ENCODE measurements at regions not wholly inside any gene's neighbourhood (a gene's known extent, or its start where the extent isn't known, plus 50 kb on each side); places are given as distances from the start of the nearest gene placed in this dataset.
"Not testable (repeated sequence)": the region's sequence is repeated elsewhere in the genome, so short reads cannot be mapped to it uniquely, and the experiment has no call there.

DNA sequence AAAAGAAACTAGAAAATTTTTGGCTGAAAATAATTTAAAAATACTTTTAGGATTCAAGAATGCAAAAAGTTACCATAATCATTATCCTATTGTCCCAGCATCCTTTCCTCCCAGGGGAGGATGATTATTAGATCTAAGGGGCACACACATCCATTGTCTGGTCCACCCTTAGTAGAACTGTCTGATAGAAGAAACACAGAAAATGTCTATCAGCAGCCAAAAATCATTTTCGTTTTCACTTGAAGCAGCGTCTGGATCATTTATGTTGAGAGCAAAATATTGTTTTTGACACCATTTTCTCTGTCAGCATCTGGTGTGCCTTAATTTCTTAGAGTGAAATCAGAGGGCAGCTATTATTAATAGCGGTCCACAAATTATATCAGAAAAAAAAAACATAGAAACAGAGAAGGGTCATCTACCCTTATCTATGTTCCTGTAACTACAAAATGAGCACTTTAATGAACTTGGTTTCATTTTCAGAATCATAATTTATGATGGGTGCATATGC, 446.3 kb downstream of the TRAM1L1 start:
- no peak for DNase-seq

DNA sequence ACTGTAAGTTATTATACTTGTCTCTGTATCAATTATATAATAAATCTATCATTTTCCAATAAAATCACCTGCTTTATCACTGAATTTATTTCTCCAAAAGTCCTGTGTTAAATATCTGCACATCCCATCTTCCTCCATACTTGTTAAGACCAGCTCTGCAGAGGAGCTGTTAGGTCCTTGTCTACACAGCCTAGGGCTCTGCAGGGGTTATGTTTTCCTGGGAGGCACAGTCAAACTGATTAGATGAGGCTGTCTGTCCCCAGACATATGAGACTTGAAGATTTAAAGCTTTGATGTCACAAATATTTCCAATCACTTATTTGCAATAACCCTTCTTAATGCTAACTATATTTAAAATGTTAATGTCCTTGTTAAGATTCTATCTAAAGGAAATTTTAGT, 446.8 kb downstream of the TRAM1L1 start:
- no peak for DNase-seq

DNA sequence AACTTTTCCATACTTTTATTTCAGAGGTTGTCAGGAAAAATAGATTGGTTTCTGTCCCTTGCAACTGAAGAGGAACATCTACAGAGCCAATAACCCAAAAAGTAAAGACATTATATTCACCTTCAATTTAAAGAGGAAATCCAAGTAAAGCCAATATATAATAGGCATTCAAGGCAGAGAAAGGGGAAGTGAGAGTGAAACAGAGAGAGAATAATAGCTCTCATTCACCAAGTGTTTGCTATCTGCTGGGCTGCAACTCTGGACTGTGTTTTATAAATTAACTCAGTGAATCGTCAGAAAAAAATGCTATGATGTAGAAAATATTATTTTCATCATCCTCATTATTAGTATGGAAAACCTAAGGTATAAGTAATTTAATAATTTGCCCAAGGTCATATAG, 448.5 kb downstream of the TRAM1L1 start:
- DNase-seq: peak in 2 of 4 experiments; percentile 8 to 21

DNA sequence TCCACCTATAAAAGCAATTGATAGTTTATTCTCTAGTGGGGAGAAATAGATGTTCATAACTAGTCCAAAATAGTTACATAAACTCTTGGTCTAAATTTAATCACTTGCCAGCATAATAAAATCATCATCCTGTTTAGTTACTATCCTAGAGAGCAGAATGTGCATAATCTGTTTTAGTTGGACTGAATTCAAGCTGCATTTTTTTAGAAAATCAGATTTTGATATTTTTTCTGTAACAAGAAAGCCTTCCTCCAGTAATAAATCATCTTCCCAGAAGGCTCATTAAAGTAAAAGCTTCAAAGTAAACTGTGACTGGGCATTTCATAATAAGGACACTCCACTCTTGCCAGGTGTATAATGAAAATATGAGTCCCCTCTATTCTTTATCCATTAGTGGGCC, 453.1 kb downstream of the TRAM1L1 start:
- DNase-seq: no peak

DNA sequence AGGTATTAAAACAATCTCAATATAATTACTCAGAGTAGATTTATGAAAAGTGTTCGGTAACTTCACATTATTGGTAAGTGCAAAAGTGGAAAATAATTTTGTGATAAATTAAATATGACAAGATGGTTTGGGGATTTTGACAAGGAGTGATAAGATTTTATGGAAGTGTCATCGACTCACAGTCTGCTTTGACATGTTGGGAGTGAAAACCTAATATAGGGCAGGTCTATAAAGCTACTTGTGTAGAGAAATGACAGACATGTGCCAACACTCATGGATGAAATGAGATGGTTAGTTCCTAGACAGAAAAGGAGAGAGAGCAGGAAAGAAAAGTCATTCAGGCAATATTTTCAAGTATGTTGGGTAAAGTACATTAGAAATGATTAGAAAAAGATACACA, 456.8 kb downstream of the TRAM1L1 start:
- no peak for DNase-seq

DNA sequence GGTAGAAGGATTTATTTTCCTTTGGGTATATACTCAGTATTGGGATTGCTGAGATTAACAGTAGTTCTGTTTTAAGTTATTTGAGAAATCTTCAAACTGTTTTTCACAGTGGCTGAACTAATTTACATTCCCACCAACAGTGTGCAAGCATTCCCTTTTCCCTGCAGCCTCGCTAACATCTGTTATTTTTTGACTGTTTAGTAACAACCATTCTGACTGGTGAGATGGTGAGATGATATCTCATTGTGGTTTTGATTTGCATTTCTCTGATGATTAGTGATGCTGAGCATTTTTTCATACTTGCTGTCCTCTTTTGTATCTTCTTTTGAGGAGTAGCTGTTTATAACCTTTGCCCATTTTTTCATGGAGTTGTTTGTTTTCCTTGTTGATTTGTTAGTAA, 457.8 kb downstream of the TRAM1L1 start:
- no peak for DNase-seq

DNA sequence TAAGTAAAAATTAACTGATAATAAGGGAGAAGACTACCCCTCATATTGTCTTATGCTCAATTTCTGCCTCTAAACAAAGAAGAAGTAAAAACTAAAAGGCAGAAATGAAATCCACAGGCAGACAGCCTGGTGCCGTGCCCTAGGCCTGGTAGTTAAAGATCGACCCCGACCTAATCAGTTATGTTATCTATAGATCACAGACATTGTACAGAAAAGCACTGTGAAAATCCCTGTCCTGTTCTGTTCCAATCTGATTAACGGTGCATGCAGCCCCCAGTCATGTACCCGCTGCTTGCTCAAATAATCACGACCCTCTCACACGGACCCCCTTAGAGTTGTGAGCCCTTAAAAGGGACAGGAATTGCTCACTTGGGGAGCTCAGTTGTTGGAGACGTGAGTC, 465.9 kb downstream of the TRAM1L1 start:
- DNase-seq: not testable (repeated sequence)

DNA sequence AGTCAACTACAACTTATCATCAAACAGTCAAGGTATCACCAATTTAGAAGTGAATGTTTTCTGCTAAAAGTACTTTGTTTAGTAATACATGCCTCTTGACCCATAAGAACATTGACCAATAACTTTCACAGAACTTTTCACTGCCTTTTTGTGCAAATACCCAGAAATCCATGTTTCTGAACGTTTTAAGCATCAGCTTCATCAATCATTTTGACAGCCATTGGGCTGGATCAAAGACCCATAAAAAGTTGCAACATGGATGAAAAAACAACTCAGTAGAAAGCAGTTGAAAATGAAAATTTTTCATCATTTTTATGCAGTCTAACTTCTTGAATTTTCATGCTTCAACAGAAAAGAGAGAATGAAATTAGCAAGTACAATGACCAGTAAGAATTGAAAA, 466.7 kb downstream of the TRAM1L1 start:
- no peak for DNase-seq

DNA sequence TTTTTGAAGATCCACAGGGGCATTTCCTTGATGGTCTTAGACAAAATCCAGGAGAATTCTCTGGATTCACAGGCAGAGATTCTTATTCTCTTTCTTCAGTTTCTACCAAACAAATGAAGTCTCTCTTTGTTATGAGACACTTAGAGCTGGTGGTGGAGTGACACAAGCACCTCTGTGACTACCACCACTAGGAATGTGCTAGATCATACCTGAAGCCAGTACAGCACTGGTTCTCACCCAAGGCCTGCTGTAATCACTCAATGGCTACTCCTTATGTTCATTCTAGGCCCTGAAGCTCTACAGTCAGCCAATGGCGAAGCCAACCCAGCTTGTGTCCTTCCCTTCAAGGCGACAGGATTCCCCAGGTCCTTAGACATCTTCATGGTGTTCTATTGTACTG, 482.3 kb downstream of the TRAM1L1 start:
- DNase-seq: no peak

DNA sequence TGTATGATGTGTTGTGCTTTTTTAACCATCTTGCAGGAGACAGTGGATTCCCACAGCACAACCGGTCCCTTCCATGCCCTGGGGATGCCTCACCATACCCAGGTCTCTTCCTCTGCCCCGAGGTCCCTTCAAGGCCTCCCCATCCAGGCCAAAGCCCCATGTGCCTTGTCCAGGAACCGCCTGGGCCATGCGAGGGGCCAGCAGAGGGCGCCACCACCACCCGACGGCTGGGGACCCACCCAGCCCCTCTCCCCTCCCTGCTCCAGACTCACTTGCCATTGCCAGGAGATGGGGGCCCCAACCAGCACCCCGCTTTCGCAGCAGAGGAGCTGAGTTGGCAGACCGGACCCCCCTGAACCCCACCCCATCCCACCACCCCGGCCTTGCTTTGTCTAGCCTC, 485.5 kb downstream of the TRAM1L1 start:
- no peak for DNase-seq

DNA sequence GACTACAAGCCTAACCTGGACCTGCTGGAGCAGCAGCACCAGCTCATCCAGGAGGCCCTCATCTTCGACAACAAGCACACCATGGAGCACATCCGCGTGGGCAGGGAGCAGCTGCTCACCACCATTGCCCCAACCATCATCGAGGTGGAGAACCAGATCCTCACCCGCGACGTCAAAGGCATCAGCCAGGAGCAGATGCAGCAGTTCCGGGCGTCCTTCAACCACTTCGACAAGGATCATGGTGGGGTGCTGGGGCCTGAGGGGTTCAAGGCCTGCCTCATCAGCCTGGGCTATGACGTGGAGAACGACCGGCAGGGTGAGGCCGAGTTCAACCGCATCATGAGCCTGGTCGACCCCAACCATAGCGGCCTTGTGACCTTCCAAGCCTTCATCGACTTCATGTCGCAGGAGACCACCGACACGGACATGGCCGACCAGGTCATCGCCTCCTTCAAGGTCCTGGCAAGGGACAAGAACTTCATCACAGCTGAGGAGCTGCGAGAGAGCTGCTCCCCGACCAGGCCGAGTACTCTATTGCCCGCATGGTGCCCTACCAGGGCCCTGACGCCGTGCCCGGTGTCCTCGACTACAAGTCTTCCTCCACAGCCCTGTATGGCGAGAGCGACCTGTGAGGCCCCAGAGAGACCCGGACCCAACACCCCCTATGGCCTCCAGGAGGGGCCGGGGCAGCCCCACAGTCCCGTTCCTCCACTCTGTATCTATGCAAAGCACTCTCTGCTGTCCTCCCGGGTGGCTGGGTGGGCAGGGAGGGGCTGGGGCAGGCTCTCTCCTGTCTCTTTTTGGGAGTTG, 486.2 kb downstream of the TRAM1L1 start:
- no peak for DNase-seq

DNA sequence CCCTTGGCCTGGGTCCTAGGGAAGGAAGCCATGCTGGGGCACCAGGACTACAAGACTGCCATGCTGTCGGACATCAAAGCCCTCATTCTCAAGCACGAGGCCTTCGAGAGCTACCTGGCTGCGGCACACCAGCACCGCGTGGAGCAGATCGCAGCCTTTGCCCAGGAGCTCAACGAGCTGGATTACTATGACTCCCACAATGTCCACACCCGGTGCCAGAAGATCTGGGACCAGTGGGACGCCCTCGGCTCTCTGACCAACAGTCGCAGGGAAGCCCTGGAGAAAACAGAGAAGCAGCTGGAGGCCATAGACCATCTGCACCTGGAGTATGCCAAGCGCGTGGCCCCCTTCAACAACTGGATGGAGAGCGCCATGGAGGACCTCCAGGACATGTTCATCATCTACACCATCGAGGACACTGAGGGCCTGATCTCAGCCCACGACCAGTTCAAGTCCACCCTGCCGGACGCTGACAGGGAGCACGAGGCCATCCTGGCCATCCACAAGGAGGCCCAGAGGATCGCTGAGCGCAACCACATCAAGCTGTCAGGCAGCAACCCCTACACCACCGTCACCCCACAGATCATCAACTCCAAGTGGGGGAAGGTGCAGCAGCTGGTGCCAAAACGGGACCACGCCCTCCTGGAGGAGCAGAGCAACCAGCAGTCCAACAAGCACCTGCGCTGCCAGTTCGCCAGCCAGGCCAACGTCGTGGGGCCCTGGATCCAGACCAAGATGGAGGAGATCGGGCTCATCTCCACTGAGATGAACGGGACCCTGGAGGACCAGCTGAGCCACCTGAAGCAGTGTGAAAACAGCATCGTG, 487.0 kb downstream of the TRAM1L1 start:
- no peak for DNase-seq

DNA sequence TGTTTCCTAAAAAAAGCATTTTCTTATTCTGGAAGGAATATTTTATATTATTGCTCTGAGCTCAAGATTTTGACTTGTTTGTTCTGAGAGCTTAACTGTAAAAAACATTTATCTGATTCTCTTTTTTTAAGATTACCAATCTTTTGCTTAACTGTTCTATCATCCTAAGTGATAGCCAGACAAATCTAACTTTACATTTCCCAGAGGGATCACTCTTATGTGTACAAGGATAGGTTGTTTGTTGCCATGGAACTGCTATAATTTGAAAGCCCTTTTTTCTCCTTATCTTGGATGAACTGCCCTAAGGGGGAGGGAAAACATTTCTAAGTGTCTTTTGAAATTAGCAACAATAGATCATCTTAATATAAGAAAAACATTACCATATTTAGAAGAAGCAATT, 494.7 kb downstream of the TRAM1L1 start:
- no peak for DNase-seq

DNA sequence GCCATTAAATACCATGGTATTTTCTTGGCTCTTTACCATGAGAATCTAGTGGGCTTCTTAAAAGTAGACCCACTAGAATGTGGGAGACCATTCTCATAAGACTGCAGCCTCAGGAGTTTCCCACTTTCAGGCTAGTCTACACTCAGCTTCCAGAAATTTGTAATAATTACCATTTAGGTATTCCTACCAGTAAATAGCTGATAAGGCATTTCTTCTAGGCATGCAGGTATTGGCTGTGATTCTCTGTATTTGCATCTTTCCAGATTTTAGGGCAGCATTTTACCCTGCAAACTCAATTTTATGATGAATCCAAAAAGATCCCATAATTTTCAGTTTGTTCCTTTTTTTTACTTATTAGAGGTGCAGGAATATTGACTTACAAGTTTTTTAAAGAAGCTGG, 496.6 kb downstream of the TRAM1L1 start:
- DNase-seq: no peak

DNA sequence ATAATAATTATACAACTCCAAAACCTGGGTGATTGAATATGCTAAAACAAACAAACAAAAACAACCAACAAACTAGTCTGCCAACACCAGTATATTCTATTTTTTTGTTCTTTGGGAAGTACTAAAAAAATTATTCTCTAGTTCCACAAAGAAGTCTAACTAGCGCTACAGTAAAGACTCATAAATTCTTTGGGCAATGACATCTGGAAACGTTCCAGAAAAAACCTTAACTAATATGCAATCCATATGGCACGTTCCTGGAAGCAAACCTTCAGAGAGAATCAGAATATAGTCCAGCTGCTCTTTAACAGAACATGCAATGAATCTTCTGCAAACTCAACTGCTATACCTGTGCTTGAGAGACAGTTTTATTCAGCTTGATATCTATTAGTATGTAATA, 500.1 kb downstream of the TRAM1L1 start:
- DNase-seq: no peak

DNA sequence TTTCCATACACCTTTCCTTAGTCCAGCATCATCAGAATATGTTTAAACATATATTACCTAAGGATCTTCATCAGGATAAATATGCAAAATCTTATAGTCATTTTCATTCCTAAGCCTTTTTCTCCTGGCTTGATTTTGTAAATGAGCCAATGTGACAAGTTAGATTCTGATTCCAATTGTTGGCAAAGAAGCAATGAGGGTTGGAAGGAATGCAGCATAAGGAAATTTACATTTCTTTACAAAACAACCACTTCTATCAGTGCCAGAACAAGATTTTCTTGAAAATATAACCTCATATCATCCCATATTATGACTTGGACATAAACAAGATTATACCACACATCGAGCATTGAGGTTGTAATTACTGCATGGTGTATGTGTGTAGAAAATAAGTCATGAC, 508.1 kb downstream of the TRAM1L1 start:
- no peak for DNase-seq

DNA sequence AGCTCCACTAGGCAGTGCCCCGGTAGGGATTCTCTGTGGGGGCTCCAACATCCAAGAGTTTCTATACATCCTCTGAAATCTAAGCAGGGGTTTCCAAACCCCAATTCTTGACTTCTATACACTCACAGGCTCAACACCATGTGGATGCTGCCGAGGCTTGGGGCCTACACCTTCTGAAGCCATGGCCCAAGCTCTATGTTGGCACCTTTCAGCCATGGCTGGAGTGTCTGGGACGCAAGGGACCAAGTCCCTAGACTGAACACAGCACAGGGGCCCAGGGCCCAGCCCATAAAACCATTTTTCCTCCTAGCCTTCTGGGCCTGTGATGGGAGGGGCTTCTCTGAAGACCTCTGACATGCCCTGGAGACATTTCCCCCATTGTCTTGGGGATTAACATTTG, 511.8 kb downstream of the TRAM1L1 start:
- no peak for DNase-seq

DNA sequence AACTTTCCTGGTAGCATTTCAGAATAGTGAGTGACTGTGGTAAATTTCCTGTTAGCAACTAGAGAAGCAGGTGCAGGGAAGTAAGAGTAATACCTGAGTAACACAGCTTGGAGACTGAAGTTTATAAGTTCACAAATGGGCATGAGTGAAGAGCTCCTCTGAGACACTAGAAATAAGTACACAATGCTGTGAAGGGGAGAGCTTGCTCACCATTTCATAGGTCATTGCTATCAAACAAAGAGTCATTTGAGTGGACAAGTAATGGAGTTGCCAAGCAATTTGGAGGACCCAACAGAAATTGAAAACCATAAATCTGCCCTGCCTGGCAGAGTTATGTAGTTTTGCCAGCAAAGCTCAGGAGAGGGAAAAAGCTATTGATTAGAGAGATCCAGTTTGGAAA, 523.6 kb downstream of the TRAM1L1 start:
- DNase-seq: no peak

DNA sequence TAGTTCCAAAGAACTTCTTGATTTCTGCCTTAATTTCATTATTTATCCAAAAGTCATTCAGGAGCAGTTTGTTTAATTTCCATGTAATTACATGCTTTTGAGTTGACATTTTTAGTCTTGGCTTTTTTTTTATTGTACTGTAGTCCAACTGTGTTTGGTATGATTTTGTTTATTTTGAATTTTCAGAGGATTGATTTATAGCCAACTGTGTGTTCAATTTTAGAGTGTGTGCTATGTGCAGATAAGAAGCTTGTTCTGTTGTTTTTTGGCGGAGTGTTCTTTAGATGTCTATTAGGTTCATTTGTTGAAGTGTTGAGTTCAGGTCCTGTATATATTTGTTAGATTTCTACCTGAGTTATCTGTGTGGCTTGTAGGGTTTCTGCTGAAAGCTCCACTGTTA, 533.6 kb downstream of the TRAM1L1 start:
- DNase-seq: no peak

DNA sequence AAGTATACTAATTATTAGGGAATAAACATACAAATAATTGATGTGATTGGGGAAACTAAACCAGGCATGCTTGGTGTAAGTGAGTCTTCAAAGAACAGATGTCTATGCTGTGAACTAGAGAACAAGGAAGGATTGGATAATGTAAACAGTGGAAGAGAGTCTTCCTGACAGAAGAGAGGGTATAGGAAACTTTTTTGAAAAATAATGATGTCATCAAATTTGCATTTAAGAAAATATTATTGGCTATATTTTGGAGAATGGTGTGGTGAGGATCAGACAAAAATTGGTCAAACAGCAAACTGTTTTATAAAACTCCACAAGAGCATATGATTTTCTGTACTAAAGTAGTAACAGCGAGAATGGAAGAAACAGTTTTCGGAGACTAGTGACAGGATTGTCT, 537.7 kb downstream of the TRAM1L1 start:
- DNase-seq: no peak

DNA sequence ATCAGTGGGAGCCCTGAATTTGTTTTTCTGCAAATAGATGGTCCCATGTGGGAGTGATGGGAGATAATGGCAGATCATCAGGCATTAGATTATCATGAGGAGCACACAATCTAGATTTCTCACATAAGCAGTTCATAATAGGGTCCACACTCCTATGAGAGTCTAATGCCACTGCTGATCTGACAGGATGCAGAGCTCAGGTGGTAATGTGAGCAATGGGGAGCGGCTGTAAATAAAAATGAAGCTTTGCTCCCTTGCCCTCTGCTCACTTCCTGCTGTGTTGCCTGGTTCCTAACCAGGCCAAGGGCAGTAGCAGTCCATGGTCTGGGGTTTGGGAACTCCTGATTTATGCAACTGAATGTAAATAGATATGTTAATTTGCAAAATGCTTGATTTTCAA, 538.6 kb downstream of the TRAM1L1 start:
- no peak for DNase-seq

DNA sequence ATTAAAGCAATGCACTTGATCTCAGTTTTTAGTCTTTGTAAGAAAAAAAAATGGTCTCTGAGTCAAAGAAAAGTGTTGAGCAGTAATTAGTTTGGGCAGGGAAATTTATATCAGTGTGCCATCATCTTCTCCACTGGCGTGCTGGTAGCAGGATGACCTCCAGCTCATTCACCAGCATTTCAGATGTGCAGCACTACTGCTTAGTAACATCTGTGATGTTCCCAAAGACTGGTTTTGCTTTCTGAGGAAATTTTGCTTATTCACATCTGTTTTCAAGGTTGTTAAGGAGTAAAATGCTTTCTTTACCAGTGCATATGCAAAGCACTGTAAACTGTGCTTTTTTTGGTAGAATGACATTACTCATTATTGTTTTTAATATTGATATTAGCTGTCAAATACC, 540.4 kb downstream of the TRAM1L1 start:
- DNase-seq: no peak

DNA sequence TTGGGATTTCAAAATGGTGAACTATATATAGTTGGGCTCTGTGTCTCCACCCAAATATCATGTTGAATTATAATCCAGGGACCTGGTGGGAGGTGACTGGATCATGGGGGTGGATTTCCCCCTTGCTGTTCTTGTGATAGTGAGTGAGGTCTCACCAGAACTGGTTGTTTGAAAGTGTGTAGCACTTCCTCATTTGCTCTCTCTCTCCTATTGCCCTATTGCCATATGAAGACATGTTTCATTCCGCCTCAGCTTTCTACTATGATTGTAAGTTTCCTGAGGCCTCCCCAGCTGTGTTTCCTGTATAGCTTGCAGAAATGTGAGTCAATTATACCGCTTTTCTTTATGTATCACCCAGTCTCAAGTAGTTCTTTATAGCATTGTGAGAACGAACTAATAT, 545.6 kb downstream of the TRAM1L1 start:
- no peak for DNase-seq

DNA sequence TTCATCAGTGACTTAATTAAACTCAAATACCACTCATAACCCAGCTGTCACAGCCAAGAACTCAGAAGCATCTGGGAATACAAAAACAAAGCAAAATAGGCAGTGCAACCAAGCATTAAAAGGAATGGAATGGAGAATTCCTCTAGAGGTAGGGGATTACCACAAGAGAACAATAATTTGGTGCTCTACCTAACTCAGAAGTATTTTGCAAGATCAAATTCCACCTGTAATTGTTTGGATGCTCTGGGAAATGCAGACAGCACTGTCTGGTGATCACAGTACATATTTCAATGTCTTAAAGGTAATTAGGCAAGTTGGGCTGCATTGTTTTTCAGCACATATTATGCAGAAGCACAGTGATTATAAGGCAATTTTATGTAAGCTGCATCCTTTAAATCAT, 547.5 kb downstream of the TRAM1L1 start:
- DNase-seq: no peak
